HEK293T (cell line): ENCODE measurements at regions not wholly inside any gene's neighbourhood (a gene's known extent, or its start where the extent isn't known, plus 50 kb on each side); places are given as distances from the start of the nearest gene placed in this dataset.

ENCODE experiments used
- FOXA1 ChIP-seq: fragments of 450-650 bp; IDR thresholded peaks from 2 replicates; pipeline ENCODE4 v1.6.1; 2016; ENCODE audit warnings: mild to moderate bottlenecking
- NFRKB ChIP-seq: fragments of 450-650 bp; IDR thresholded peaks from 2 replicates; pipeline ENCODE4 v1.6.1; 2016; ENCODE audit warnings: mild to moderate bottlenecking, moderate library complexity

DNA sequence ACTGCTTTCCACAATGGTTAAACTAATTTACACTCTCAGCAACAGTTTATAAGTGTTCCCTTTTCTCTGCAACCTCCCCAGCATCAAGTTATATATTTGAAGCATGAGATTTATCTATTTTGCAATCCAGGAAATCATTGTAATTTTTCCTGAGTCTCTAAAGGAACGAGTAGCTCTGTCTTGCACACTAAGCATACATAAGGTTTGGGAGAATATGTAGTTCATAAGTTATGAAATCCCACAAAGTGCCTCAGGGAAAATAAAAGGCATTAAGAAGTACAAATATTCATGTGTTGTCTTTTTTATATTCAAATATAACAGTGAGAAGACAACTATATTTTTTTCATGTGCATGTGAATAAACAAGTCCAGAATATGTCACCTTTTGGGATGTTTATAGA, 377.1 kb upstream of the RORB start:
- TF ChIP-seq FOXA1 = no peak
- no peak for TF ChIP-seq NFRKB
